ENCODE measurements at regions not wholly inside any gene's neighbourhood (a gene's known extent, or its start where the extent isn't known, plus 50 kb on each side); places are given as distances from the start of the nearest gene placed in this dataset.
"Not testable (repeated sequence)": the region's sequence is repeated elsewhere in the genome, so short reads cannot be mapped to it uniquely, and the experiment has no call there.

DNA sequence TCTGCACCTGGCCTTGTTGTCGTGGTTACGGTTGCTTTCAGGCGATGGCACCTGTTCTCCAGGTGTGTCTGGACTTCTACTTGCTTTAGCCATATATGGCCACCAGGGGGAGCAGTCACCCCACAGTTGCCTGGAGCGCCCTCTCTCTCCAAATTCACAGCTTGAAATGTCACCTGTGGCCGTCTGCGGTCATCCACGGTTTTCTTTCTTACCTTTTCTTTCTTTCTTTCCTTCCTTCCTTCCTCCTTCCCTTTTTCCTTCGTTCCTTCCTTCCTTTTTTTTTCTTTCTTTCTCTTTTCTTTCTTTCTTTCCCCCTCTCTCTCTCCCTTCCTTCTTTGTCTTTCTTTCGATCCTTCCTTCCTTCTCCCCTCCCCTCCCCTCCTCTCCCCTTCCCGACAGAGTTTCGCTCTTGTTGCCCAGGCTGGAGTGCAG is 150.5 kb upstream of the VKORC1L1 start:
- Histone ChIP-seq H3K4me3 (no peak overlapping the region), H3K4me1 (no peaks in the 10 kb centered on the region), H3K27me3 (no peaks in the 10 kb centered on the region), H3K36me3 (ENCODE audit: low read depth, missing control alignments) (no peaks in the 10 kb centered on the region), H3K9me3 (no peaks in the 10 kb centered on the region), H3K27ac (no peak overlapping the region)
- intact Hi-C loops (cut with DNase I; ENCODE audit: low total_unique reads): no loop called here
- peak; percentile 64 for DNase-seq
- WGBS, 2 donors: 50 to 62% methylated on average over 11 of the region's 11 CpGs
- peak; percentile 16 to 81 (median 23) for TF ChIP-seq CTCF (IDR thresholded peaks at IDR 0.05)
- TF ChIP-seq POLR2A (IDR thresholded peaks at IDR 0.05): no peak

DNA sequence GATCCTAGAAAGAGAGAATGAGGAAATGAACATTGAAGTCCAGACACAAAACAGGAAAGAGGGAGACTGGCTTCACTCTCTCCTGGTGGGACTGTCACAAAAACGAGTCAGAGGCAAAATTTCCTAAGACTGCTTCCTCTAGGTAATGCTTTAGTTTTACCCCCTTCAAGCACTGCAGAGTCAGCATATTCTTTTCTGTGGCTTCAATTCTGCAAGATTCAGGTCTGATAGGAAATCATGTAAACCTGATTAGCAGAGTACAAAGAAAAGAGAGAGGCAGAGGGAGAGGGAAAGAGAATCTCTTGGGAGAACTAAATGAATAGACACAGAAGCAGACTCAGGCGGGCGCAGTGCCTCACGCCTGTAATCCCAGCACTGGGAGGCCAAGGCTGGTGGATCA is 145.7 kb upstream of the VKORC1L1 start:
- H3K27me3 ChIP-seq; H3K27ac ChIP-seq; H3K4me3 ChIP-seq; H3K9me3 ChIP-seq; H3K4me1 ChIP-seq; DNase-seq; H3K36me3 ChIP-seq (ENCODE audit: low read depth, missing control alignments); intact Hi-C loops (cut with DNase I; ENCODE audit: low total_unique reads): not testable (repeated sequence)
- WGBS, 2 donors: 77 to 95% methylated on average over 4 of the region's 4 CpGs

DNA sequence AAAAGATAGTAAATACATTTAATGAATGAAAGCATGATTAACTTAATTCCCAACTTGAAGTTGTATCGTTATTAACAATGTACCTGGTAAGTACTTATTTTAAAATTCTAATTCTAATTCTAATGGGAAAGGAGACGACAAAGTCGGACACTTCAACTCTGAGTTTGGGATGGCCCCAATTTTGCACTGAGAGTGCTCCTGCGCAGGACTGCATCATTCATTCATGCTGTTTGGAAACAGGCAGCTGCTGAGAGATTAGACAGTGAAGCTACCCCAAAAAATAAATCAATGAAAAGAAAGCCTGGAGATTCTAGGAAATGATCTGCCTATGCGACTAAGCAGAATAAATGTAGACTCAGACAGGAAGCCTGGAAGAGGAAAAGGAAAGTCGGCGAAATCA is 141.7 kb upstream of the VKORC1L1 start:
- H3K9me3 ChIP-seq: no peaks in the 10 kb centered on the region
- 59 to 72% methylated on average over 7 of the region's 7 CpGs for WGBS, 2 donors
- no peak for DNase-seq
- TF ChIP-seq CTCF (IDR thresholded peaks at IDR 0.05) (no peak), POLR2A (IDR thresholded peaks at IDR 0.05) (no peak)
- intact Hi-C loops (cut with DNase I; ENCODE audit: low total_unique reads): loop anchor here (10.0 kb wide), 1 partner anchor 284 kb away; no protein-coding TSS in a partner anchor
- H3K36me3 ChIP-seq (ENCODE audit: low read depth, missing control alignments): no peaks in the 10 kb centered on the region
- H3K4me1 ChIP-seq: no peaks in the 10 kb centered on the region
- no peak overlapping the region for H3K4me3 ChIP-seq
- no peak overlapping the region for H3K27ac ChIP-seq
- no peaks in the 10 kb centered on the region for H3K27me3 ChIP-seq

- no peak overlapping the region for H3K27ac ChIP-seq
- H3K9me3 ChIP-seq: no peaks in the 10 kb centered on the region
Observed at GRCh38 chr7:65731562-65732035, 141.3 kb upstream of the VKORC1L1 start.

GRCh38 chr7:65744406-65744805 is 128.5 kb upstream of the VKORC1L1 start:
- no peaks in the 10 kb centered on the region for H3K4me1 ChIP-seq
- DNase-seq: no peak
- intact Hi-C loops (cut with DNase I; ENCODE audit: low total_unique reads): no loop called here
- no peaks in the 10 kb centered on the region for H3K9me3 ChIP-seq
- no peak overlapping the region for H3K4me3 ChIP-seq
- WGBS, 2 donors: 86 to 90% methylated on average over 2 of the region's 2 CpGs
- no peaks in the 10 kb centered on the region for H3K27me3 ChIP-seq
- H3K27ac ChIP-seq: no peak overlapping the region
- TF ChIP-seq POLR2A (IDR thresholded peaks at IDR 0.05) (no peak), CTCF (IDR thresholded peaks at IDR 0.05) (no peak)
- no peaks in the 10 kb centered on the region for H3K36me3 ChIP-seq (ENCODE audit: low read depth, missing control alignments)

More at GRCh38 chr7:65731562-65732035, 141.3 kb upstream of the VKORC1L1 start:
- Histone ChIP-seq H3K4me3 (no peak overlapping the region), H3K27me3 (no peaks in the 10 kb centered on the region), H3K36me3 (ENCODE audit: low read depth, missing control alignments) (no peaks in the 10 kb centered on the region), H3K4me1 (no peaks in the 10 kb centered on the region)
- no peak for DNase-seq
- 26 to 32% methylated on average over 11 to 27 of the region's 27 CpGs for WGBS, 2 donors
- intact Hi-C loops (cut with DNase I; ENCODE audit: low total_unique reads): loop anchor here (10.0 kb wide), 1 partner anchor 283 kb away; no protein-coding TSS in a partner anchor
- no peak for TF ChIP-seq CTCF (IDR thresholded peaks at IDR 0.05)
- no peak for TF ChIP-seq POLR2A (IDR thresholded peaks at IDR 0.05)
